Body of pancreas (tissue), 4 donors: ENCODE measurements at regions not wholly inside any gene's neighbourhood (a gene's known extent, or its start where the extent isn't known, plus 50 kb on each side); places are given as distances from the start of the nearest gene placed in this dataset.

Experiments used
- ATAC-seq: fragments of 150-250 bp; one replicate; pipeline ENCODE4 v1.9.1; 2016
- DNase-seq, 4 donors: peaks; one replicate each; pipeline ENCODE4 v3.0.0-alpha.2; 2019
- H3K27ac ChIP-seq, 4 donors: fragments of 200-600 bp; sonication (generic); 1 replicate in 3 of 4; 2 replicates in 1 of 4; pipeline versions ENCODE4 v1.5.1 to v1.6.1; 2016 to 2019; ENCODE audit warnings: mild to moderate bottlenecking in 1 of 4, mixed read lengths in 1 of 4, moderate library complexity in 1 of 4
- H3K27me3 ChIP-seq, 2 donors: fragments of 200-600 bp; sonication (generic); one replicate each; pipeline ENCODE4 v1.6.0; 2016; ENCODE audit warnings: mild to moderate bottlenecking in 1 of 2
- H3K36me3 ChIP-seq, 2 donors: fragments of 200-600 bp; sonication (generic); replicated peaks in 1 of 2; 2 replicates each; pipeline ENCODE4 v1.5.1; 2016; ENCODE audit warnings: low read depth in 2 of 2; ENCODE audit not compliant: insufficient read depth in 1 of 2
- H3K4me1 ChIP-seq: fragments of 200-600 bp; sonication (generic); one replicate; pipeline ENCODE4 v1.6.0; 2016
- H3K4me3 ChIP-seq, 2 donors: fragments of 200-600 bp; sonication (generic); 1 replicate in 1 of 2; 2 replicates in 1 of 2; pipeline ENCODE4 v1.5.1; 2016 to 2019
- H3K9me3 ChIP-seq, 3 donors: fragments of 200-600 bp; sonication (generic); 1 replicate in 2 of 3; 2 replicates in 1 of 3; pipeline ENCODE4 v1.5.1; 2016
- CTCF ChIP-seq, 7 experiments: fragments of 450-650 bp in 4 of 7; fragments of 200-600 bp in 3 of 7; sonication (generic) in 3 of 7; IDR thresholded peaks; one replicate each; pipeline ENCODE4 v1.5.1; 2016 to 2019; ENCODE audit warnings: antibody characterized with exemption in 7 of 7
- POLR2A ChIP-seq, 3 donors: fragments of 450-650 bp; IDR thresholded peaks; one replicate each; pipeline ENCODE4 v1.6.1; 2016; ENCODE audit warnings: antibody characterized with exemption in 3 of 3, mild to moderate bottlenecking in 2 of 3
- WGBS, 2 donors: methylation state at CpG; one replicate each; pipeline ENCODE4 v1.1.5; 2017; 5-methylcytosine and 5-hydroxymethylcytosine counted together
- intact Hi-C: fragments of 100-400 bp; cut with DNase I; formaldehyde crosslinking; loops from one replicate; pipeline ENCODE4 v1.15.1; 2023

- DNase-seq (no peak), ATAC-seq (no peak)
- Histone ChIP-seq H3K4me1 (no peaks in the 10 kb centered on the region), H3K27ac (no peak overlapping the region), H3K27me3 (no peaks in the 10 kb centered on the region), H3K9me3 (no peaks in the 10 kb centered on the region), H3K36me3 (no peaks in the 10 kb centered on the region), H3K4me3 (no peak overlapping the region)
- no peak for TF ChIP-seq CTCF (IDR thresholded peaks at IDR 0.05)
- intact Hi-C loops = no loop called here
- 60 to 78% methylated on average over 1 of the region's 1 CpG for WGBS, 2 donors
Observed at GRCh38 chrY:12555005-12555404, 146.0 kb upstream of the USP9Y start.

GRCh38 chrY:12559007-12559406 lies 142.0 kb upstream of the USP9Y start:
- WGBS, 2 donors = 83 to 91% methylated on average over 4 of the region's 4 CpGs
- Histone ChIP-seq H3K4me3 (no peak overlapping the region), H3K36me3 (no peaks in the 10 kb centered on the region), H3K27ac (no peak overlapping the region), H3K27me3 (no peaks in the 10 kb centered on the region), H3K9me3 (no peaks in the 10 kb centered on the region), H3K4me1 (no peaks in the 10 kb centered on the region)
- ATAC-seq (no peak), DNase-seq (no peak)
- intact Hi-C loops = no loop called here
- TF ChIP-seq CTCF (IDR thresholded peaks at IDR 0.05) (no peak), POLR2A (IDR thresholded peaks at IDR 0.05) (no peak)

- Histone ChIP-seq H3K36me3 (no peaks in the 10 kb centered on the region), H3K27me3 (no peaks in the 10 kb centered on the region), H3K4me1 (no peaks in the 10 kb centered on the region), H3K4me3 (no peak overlapping the region), H3K9me3 (no peaks in the 10 kb centered on the region), H3K27ac (no peak overlapping the region)
- TF ChIP-seq POLR2A (IDR thresholded peaks at IDR 0.05) (no peak), CTCF (IDR thresholded peaks at IDR 0.05) (no peak)
- intact Hi-C loops = no loop called here
- WGBS, 2 donors = 50 to 57% methylated on average over 5 of the region's 5 CpGs
- DNase-seq = no peak
- ATAC-seq = no peak
Observed at GRCh38 chrY:12576278-12576677, 124.8 kb upstream of the USP9Y start.

- ATAC-seq = no peak
- peak in 1 of 4 donors; percentile 1 for DNase-seq
- Histone ChIP-seq H3K27me3 (no peaks in the 10 kb centered on the region), H3K27ac (no peak overlapping the region), H3K9me3 (no peaks in the 10 kb centered on the region), H3K4me1 (no peaks in the 10 kb centered on the region), H3K36me3 (no peaks in the 10 kb centered on the region), H3K4me3 (no peak overlapping the region)
- intact Hi-C loops = no loop called here
- 30 to 39% methylated on average over 5 of the region's 5 CpGs for WGBS, 2 donors
- TF ChIP-seq POLR2A (IDR thresholded peaks at IDR 0.05) (no peak), CTCF (IDR thresholded peaks at IDR 0.05) (no peak)
Observed at GRCh38 chrY:12593532-12594216, 107.4 kb upstream of the USP9Y start.

- no peak overlapping the region for H3K27ac ChIP-seq
- DNase-seq (no peak), ATAC-seq (no peak)
- TF ChIP-seq CTCF (IDR thresholded peaks at IDR 0.05) (no peak), POLR2A (IDR thresholded peaks at IDR 0.05) (no peak)
- no peaks in the 10 kb centered on the region for H3K4me1 ChIP-seq
- 71 to 84% methylated on average over 5 of the region's 5 CpGs for WGBS, 2 donors
- H3K36me3 ChIP-seq = no peaks in the 10 kb centered on the region
- no peaks in the 10 kb centered on the region for H3K9me3 ChIP-seq
- intact Hi-C loops = no loop called here
- H3K4me3 ChIP-seq = no peak overlapping the region
- no peaks in the 10 kb centered on the region for H3K27me3 ChIP-seq
Observed at GRCh38 chrY:12598783-12599182, 102.2 kb upstream of the USP9Y start.
